ENCODE measurements at regions not wholly inside any gene's neighbourhood (a gene's known extent, or its start where the extent isn't known, plus 50 kb on each side); places are given as distances from the start of the nearest gene placed in this dataset.

DNA sequence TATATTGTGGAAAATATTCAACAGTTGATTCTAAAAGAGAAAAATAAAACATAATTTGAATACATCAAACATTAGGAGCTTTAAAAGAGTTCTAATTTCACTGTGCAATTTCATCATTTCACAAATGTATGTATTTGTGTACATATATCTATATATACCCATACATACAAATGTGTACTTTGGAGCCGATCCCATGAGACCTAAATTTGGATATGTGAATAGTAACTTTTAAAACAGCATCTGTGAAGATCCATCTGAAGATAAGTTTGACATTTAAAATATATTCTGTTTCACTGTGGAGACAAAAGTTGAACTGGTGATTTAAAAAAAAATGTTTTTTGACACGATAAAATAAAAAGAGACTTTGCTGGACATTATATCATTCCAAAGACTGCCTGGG lies 374.0 kb downstream of the TMA16 start:
- no peak overlapping the region for H3K4me3 ChIP-seq (ENCODE audit: low read depth, low read length)
- DNase-seq (ENCODE audit: low read depth), result no peak
- TF ChIP-seq, protein P1, sequence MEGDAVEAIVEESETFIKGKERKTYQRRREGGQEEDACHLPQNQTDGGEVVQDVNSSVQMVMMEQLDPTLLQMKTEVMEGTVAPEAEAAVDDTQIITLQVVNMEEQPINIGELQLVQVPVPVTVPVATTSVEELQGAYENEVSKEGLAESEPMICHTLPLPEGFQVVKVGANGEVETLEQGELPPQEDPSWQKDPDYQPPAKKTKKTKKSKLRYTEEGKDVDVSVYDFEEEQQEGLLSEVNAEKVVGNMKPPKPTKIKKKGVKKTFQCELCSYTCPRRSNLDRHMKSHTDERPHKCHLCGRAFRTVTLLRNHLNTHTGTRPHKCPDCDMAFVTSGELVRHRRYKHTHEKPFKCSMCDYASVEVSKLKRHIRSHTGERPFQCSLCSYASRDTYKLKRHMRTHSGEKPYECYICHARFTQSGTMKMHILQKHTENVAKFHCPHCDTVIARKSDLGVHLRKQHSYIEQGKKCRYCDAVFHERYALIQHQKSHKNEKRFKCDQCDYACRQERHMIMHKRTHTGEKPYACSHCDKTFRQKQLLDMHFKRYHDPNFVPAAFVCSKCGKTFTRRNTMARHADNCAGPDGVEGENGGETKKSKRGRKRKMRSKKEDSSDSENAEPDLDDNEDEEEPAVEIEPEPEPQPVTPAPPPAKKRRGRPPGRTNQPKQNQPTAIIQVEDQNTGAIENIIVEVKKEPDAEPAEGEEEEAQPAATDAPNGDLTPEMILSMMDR (IDR thresholded peaks at IDR 0.05; ENCODE audit: low read depth, low read length, missing control alignments), result no peak

DNA sequence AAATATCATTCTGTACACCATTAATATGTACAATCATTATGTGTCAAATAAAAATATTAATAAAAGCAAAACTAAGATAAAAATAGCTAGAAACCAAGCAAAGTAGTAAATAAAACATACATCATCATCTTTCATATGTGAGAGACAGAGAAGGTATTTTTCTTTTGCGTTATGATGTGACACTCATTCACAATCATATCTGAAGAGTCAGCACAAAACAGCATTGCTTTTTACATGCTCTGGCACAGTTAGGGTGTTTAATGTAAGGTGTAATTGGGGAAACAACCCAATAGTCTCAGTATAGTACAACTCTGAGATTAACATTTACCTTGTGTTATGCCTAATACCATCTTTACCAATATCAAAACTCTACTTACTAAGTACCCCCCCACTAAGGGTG lies 376.6 kb downstream of the TMA16 start:
- TF ChIP-seq, protein P1 (IDR thresholded peaks at IDR 0.05; ENCODE audit: low read depth, low read length, missing control alignments), result no peak
- DNase-seq (ENCODE audit: low read depth), result no peak
- no peak overlapping the region for H3K4me3 ChIP-seq (ENCODE audit: low read depth, low read length)

DNA sequence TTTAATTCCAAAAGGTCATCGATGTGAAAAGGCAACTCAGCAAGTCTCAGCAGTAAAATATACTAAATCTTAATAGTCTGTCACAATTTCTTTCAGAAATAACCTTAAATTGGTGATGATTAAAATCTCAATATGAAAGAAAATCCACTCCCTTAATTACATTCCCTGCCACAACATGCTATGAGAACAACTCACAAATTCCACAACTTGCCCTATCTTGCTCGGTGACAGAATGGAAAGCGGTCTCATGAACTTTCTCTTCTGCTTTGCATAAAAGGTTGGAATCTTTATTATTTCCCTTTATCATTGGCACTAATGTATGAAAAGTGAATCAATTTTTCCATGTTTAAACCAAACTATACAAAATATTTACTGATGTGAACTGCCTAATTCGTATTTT lies 380.8 kb downstream of the TMA16 start:
- no peak overlapping the region for H3K4me3 ChIP-seq (ENCODE audit: low read depth, low read length)
- no peak for DNase-seq (ENCODE audit: low read depth)
- TF ChIP-seq, protein P1 (IDR thresholded peaks at IDR 0.05; ENCODE audit: low read depth, low read length, missing control alignments), result no peak

DNA sequence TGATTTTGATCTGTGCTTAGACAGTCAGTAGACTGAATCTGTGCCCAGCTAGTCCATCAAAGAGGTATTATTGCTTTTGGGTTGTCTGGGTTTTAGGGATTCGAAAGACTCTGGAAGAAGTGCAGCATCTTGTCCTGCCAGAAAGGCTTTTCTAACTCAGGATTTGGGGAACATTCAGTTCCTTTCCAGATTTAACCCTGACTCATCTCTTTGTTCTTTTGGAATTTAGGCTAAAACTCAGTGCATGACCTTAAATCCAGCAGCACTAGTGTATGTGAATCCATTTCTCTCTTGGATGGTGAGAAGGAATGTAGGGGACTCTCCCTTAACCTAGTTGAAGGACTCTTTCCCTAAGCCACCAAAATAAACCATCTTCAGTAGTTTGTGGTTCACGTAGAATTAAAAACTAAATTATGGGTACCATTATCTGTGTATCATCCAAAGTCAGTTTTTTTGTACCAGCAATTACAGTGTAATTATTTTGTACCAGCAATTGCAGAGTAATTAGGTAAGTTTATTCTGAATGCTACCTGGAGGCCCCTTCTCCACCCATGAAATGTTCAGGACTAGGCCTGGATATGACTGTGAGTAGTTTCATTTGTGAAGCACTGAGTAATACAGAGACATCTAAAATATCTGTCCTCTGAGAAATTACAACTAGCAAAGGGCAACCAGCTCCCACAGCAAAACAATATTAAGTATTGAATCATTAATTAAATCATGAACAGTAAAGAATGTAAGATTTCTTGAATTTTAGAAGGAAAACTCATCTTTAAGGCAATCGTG lies 384.0 kb downstream of the TMA16 start:
- no peak overlapping the region for H3K4me3 ChIP-seq (ENCODE audit: low read depth, low read length)
- DNase-seq (ENCODE audit: low read depth), result no peak

DNA sequence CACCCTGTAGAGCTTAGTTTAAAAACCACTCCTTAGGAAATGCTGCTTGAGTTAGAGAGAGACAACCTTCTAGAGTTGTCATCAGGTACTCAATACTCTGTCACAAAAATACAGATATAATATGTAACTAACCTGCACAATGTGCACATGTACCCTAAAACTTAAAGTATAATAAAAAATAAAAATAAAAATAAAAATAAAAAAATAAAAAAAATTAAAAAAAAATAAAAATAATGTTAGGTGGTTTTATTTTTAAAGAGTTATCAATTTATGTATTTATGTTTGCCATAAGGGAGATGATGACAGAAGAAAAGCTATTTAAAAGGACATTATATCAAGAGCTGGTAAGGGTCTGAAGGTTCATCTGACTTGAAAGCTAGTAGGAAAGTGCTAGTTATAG lies 397.9 kb downstream of the TMA16 start:
- DNase-seq (ENCODE audit: low read depth), result no peak
- TF ChIP-seq, protein P1 (IDR thresholded peaks at IDR 0.05; ENCODE audit: low read depth, low read length, missing control alignments), result no peak

More for the DNA sequence above, 384.0 kb downstream of the TMA16 start:
- TF ChIP-seq, protein P1 (IDR thresholded peaks at IDR 0.05; ENCODE audit: low read depth, low read length, missing control alignments), result no peak

DNA sequence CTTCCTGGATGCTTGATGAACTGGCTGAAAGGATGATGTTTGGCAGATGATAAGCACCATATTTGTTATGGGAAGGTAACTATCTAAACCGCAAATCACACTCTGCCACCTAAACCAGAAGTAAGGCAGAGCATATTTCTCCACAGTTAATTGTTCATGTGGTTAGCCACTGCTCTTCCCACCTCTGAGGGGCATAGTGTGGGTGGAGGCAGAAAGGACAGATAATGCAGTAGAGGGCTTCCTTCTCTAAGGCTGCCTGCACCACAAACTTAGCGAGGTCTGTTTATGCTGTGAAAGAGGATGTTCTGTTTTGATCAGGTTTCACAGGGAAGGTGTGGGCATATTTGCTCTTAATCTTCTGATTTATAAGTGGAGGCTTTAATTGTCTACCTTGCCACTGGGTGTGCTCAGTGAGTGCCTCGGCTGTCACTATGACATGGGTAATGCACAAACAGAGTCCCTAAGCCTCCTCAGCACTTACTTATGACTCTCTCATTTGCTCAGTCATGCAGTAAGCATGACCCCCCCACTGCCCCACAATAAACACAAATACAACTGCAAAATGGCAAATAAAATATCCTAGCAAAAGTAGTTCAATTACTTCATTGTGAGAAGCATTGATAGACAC lies 401.0 kb downstream of the TMA16 start:
- no peak for DNase-seq (ENCODE audit: low read depth)
- no peak overlapping the region for H3K4me3 ChIP-seq (ENCODE audit: low read depth, low read length)
- TF ChIP-seq, protein P1 (IDR thresholded peaks at IDR 0.05; ENCODE audit: low read depth, low read length, missing control alignments), result no peak

More for the DNA sequence above, 397.9 kb downstream of the TMA16 start:
- H3K4me3 ChIP-seq (ENCODE audit: low read depth, low read length), result no peak overlapping the region
